ENCODE measurements at regions not wholly inside any gene's neighbourhood (a gene's known extent, or its start where the extent isn't known, plus 50 kb on each side); places are given as distances from the start of the nearest gene placed in this dataset.

DNA sequence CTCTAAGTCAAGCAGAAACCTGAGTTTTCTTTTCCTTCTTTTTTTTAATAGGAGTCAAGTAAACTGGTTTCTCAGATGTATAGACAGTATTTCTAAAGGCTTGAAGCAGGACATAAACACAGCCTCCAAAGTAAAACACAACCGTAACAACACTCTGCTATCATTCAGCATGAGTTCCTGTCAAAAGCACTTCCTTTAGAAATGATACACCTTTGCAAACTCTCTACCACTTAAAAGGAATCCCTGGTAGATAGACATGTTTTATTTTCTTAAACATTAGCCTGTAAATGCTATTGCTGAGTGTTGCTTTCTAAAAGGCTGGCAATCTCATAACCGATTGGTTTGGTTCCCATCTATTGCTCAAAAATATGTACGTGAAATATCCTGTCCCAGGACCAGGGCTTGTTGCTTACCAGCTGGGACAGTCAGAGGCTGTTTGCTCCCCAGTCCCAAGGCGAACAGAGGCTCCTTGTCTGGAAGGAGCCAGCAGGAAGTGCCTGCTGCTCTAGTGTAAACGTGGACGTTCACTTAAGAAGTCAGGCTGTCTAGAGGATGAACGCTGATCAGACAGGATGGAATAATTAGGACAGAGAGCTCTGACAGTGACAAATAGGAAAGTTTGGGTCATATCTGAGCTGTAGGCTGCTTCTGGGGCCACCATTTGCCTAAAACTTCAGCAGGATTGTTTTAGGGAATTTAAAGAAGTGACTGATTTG lies 173.9 kb upstream of the KLF3 start:
- peaks cover 0 to 23% (median 19%) of the 10 kb centered on the region in 9 donors for H3K4me1 ChIP-seq
- TF ChIP-seq CTCF (IDR thresholded peaks at IDR 0.05) = no peak
- WGBS, 2 donors = 43 to 52% methylated on average over 7 of the region's 7 CpGs
- H3K36me3 ChIP-seq = no peaks in the 10 kb centered on the region
- H3K27ac ChIP-seq = peak overlapping the region in 8 of 10 donors; percentile 3 to 74 (median 58)
- intact Hi-C loops (cut with DNase I) = no loop called here
- H3K9me3 ChIP-seq = no peaks in the 10 kb centered on the region
- H3K4me3 ChIP-seq = no peak overlapping the region
- DNase-seq = no peak
- ATAC-seq = peak; percentile 59 to 85 (median 72)
- no peaks in the 10 kb centered on the region for H3K27me3 ChIP-seq

DNA sequence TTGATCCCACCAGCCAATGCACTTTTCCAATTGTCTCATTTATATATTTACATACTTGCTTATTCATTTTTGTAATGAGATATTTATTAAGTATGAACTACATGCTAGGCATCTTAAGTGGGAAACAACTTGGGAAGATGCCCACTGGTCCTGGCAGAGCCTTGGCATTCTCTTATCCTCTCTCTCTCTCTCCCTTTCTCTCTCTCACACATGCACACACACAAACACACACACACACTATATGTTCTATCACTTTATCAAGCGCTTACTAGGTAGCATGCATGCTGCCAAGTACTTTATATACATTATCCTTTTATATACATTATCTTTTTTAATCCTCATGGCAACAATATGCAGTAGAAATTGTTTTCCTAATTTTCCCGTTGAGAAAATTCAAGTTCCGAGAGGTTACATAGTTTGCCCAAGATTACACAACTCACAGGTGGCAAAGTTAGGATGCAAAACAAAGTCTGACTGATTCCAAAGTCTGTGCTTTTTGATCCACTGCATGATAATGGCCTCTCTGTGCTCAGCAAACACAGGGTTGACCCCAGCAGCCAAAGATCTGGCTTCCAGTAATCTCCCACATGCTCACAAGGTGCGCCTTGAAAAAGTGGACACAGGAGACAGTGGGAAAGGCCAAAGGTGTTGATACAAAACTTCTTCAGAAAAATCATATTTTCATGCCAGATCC lies 173.1 kb upstream of the KLF3 start:
- Histone ChIP-seq H3K27ac (peak overlapping the region in 6 of 10 donors; percentile 42 to 74 (median 60)), H3K36me3 (no peaks in the 10 kb centered on the region), H3K4me1 (peaks cover 0 to 23% (median 19%) of the 10 kb centered on the region in 9 donors), H3K9me3 (no peaks in the 10 kb centered on the region), H3K27me3 (no peaks in the 10 kb centered on the region), H3K4me3 (no peak overlapping the region)
- no peak for TF ChIP-seq CTCF (IDR thresholded peaks at IDR 0.05)
- DNase-seq = peak in 1 of 2 donors; percentile 25
- peak in 5 of 8 donors; percentile 27 to 50 (median 42) for ATAC-seq
- intact Hi-C loops (cut with DNase I) = no loop called here
- 90 to 91% methylated on average over 4 of the region's 4 CpGs for WGBS, 2 donors

DNA sequence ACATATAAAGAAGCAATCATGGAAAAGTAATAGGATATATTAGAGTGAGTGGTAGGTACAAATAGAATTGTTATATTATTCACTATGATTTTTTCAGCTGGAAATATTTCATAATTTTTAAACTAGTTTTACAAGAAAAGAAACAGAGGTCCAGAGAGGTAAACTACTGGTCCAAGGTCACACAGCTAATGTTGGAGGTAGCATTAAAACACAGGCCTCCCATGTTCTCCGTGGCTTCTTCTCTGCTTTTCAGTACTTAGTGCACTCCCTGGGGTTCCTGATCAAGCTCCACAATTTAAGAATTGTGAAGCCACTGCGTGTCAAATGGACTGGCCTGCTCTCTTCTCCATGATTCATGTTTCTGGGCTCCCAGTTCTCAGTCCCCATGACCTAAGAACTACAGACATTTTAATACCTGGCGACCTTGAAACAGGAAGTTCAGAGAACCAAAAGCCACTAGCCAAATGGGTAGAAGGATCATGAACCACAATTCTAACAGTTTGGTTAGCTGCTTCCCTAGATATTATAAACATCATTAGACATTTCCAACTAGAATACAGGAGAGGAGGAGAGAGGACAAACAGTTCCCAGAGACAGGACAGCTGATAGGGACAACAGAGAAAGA lies 172.0 kb upstream of the KLF3 start:
- Histone ChIP-seq H3K27me3 (no peaks in the 10 kb centered on the region), H3K9me3 (no peaks in the 10 kb centered on the region), H3K27ac (no peak overlapping the region), H3K4me1 (peaks cover 0 to 23% (median 19%) of the 10 kb centered on the region in 9 donors), H3K36me3 (no peaks in the 10 kb centered on the region), H3K4me3 (no peak overlapping the region)
- ATAC-seq (no peak), DNase-seq (no peak)
- no peak for TF ChIP-seq CTCF (IDR thresholded peaks at IDR 0.05)
- WGBS, 2 donors = 94% methylated on average over 3 of the region's 3 CpGs
- intact Hi-C loops (cut with DNase I) = no loop called here

GRCh38 chr4:38493066-38493465 lies 170.9 kb upstream of the KLF3 start:
- Histone ChIP-seq H3K36me3 (no peaks in the 10 kb centered on the region), H3K4me3 (no peak overlapping the region), H3K9me3 (no peaks in the 10 kb centered on the region), H3K27me3 (no peaks in the 10 kb centered on the region), H3K27ac (no peak overlapping the region), H3K4me1 (peaks cover 0 to 23% (median 19%) of the 10 kb centered on the region in 9 donors)
- DNase-seq (no peak), ATAC-seq (no peak)
- TF ChIP-seq CTCF (IDR thresholded peaks at IDR 0.05) = no peak
- intact Hi-C loops (cut with DNase I) = no loop called here

Measured in heart right ventricle (tissue), 16 donors.